ENCODE measurements at regions not wholly inside any gene's neighbourhood (a gene's known extent, or its start where the extent isn't known, plus 50 kb on each side); places are given as distances from the start of the nearest gene placed in this dataset.
A peak's percentile ranks its signal among the peaks of the same experiment; 100 is the strongest.

DNA sequence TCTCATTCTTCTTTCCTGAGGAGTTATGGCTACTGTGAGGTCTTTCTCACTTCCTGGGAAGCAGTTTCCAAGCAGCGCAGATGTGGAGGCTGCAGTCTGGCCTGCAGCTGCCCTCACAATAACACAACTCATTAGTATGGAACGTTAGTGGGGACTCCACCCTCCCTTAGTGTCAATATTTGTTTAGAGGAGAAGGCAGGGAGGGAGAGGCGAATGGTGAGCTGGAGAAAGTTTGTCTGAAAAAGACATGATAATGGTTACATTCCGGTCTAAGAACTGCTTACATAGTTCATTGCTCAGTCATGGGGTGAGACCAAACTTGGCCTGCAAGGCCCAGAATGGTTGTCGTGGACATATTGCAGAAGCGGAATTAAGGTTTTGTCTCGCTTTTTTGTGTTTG lies 170.2 kb downstream of the HS3ST3B1 start:
- intact Hi-C loops (cut with DNase I), result no loop called here
- 46% methylated on average over 7 of the region's 7 CpGs for WGBS (ENCODE audit: insufficient coverage, low coverage, low lambda C conversion rate, missing lambda C conversion rate)
- no peak overlapping the region for H3K27ac ChIP-seq

GRCh38 chr17:14470417-14470816 lies 169.5 kb downstream of the HS3ST3B1 start:
- no peaks in the 10 kb centered on the region for H3K4me1 ChIP-seq
- ATAC-seq (no peak), DNase-seq (no peak)
- no peak overlapping the region for H3K4me3 ChIP-seq
- no peak for TF ChIP-seq POLR2A (IDR thresholded peaks at IDR 0.05)
- TF ChIP-seq, protein P1, sequence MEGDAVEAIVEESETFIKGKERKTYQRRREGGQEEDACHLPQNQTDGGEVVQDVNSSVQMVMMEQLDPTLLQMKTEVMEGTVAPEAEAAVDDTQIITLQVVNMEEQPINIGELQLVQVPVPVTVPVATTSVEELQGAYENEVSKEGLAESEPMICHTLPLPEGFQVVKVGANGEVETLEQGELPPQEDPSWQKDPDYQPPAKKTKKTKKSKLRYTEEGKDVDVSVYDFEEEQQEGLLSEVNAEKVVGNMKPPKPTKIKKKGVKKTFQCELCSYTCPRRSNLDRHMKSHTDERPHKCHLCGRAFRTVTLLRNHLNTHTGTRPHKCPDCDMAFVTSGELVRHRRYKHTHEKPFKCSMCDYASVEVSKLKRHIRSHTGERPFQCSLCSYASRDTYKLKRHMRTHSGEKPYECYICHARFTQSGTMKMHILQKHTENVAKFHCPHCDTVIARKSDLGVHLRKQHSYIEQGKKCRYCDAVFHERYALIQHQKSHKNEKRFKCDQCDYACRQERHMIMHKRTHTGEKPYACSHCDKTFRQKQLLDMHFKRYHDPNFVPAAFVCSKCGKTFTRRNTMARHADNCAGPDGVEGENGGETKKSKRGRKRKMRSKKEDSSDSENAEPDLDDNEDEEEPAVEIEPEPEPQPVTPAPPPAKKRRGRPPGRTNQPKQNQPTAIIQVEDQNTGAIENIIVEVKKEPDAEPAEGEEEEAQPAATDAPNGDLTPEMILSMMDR (IDR thresholded peaks at IDR 0.05), result no peak
- no peaks in the 10 kb centered on the region for H3K9me3 ChIP-seq
- intact Hi-C loops (cut with DNase I), result no loop called here
- no peak overlapping the region for H3K27ac ChIP-seq
- WGBS (ENCODE audit: insufficient coverage, low coverage, low lambda C conversion rate, missing lambda C conversion rate), result 84% methylated on average over 3 of the region's 4 CpGs
- no peaks in the 10 kb centered on the region for H3K36me3 ChIP-seq
- no peaks in the 10 kb centered on the region for H3K27me3 ChIP-seq

More for the DNA sequence above, 170.2 kb downstream of the HS3ST3B1 start:
- no peaks in the 10 kb centered on the region for H3K27me3 ChIP-seq
- no peaks in the 10 kb centered on the region for H3K9me3 ChIP-seq
- DNase-seq, result no peak
- H3K36me3 ChIP-seq, result no peaks in the 10 kb centered on the region
- no peaks in the 10 kb centered on the region for H3K4me1 ChIP-seq
- no peak overlapping the region for H3K4me3 ChIP-seq
- ATAC-seq, result peak; percentile 46 to 90 (median 62)
- TF ChIP-seq, protein P1 (IDR thresholded peaks at IDR 0.05), result no peak
- TF ChIP-seq POLR2A (IDR thresholded peaks at IDR 0.05), result no peak

DNA sequence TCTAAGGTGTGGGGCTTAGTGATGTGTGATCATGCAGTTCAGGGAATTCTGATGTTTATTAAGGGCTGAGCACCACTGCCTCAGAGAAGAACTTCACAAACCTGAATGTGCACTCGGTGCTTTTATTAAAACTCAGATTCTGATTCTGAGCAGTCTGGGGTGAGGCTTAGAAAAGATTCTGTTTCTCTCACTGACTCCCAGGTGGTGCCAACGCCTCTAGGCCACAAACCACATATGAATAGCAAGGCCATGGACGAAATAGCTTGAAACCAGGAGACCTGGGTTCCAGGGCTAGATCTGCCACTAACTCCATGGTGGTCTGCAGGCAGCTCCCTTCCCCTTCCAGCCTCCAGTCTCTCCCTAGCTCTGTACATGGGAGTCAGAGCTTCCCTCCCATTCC lies 169.1 kb downstream of the HS3ST3B1 start:
- no peaks in the 10 kb centered on the region for H3K4me1 ChIP-seq
- no peak overlapping the region for H3K27ac ChIP-seq
- DNase-seq (no peak), ATAC-seq (no peak)
- intact Hi-C loops (cut with DNase I), result no loop called here
- 100% methylated on average over 1 of the region's 3 CpGs for WGBS (ENCODE audit: insufficient coverage, low coverage, low lambda C conversion rate, missing lambda C conversion rate)
- no peak for TF ChIP-seq POLR2A (IDR thresholded peaks at IDR 0.05)
- TF ChIP-seq, protein P1 (IDR thresholded peaks at IDR 0.05), result no peak
- no peaks in the 10 kb centered on the region for H3K36me3 ChIP-seq
- H3K27me3 ChIP-seq, result no peaks in the 10 kb centered on the region
- no peak overlapping the region for H3K4me3 ChIP-seq
- H3K9me3 ChIP-seq, result no peaks in the 10 kb centered on the region

DNA sequence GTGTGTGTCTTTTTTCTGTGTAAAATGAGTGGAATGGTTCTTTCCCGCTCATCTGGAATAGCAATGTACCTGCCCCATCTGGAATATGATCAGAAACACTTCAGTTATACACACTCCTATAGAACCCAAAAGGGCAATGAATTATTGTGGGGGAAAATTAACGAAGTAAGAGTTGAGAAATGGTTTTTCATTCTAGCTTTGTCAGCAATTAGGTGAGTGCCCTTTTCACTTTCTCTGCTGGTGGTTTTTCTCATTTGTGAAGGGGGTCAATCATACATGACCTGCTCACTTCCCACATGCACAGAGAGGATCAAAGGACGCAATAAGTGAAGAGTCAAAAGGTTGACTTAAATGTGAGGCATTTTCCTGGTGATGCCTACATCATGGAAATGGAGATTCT lies 168.0 kb downstream of the HS3ST3B1 start:
- no peak for TF ChIP-seq POLR2A (IDR thresholded peaks at IDR 0.05)
- TF ChIP-seq, protein P1 (IDR thresholded peaks at IDR 0.05), result no peak
- no peak for DNase-seq
- no peak for ATAC-seq
- intact Hi-C loops (cut with DNase I), result no loop called here
- WGBS (ENCODE audit: insufficient coverage, low coverage, low lambda C conversion rate, missing lambda C conversion rate), result 86% methylated on average over 3 of the region's 3 CpGs
- Histone ChIP-seq H3K4me3 (no peak overlapping the region), H3K36me3 (no peaks in the 10 kb centered on the region), H3K4me1 (no peaks in the 10 kb centered on the region), H3K27me3 (no peaks in the 10 kb centered on the region), H3K9me3 (no peaks in the 10 kb centered on the region), H3K27ac (no peak overlapping the region)

DNA sequence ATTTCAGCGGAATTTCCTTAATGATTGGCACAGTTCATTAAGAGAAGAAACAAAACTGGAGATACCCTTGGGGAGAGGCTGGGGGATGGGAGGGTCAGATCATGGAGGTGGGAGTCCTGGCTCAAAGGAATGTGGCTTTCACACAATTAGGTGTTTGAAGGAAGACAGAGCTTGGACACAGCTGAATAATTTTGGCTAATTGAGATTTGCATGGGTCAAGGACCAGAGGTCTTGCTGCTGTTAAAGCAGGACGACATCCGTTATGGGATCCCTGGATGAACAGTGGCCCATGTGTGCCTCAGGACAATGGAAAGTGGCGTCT lies 160.3 kb downstream of the HS3ST3B1 start:
- Histone ChIP-seq H3K4me3 (no peak overlapping the region), H3K36me3 (no peaks in the 10 kb centered on the region), H3K4me1 (no peaks in the 10 kb centered on the region), H3K27me3 (no peaks in the 10 kb centered on the region), H3K27ac (no peak overlapping the region), H3K9me3 (no peaks in the 10 kb centered on the region)
- WGBS (ENCODE audit: insufficient coverage, low coverage, low lambda C conversion rate, missing lambda C conversion rate), result 75% methylated on average over 1 of the region's 4 CpGs
- TF ChIP-seq POLR2A (IDR thresholded peaks at IDR 0.05), result no peak
- TF ChIP-seq, protein P1 (IDR thresholded peaks at IDR 0.05), result no peak
- ATAC-seq, result no peak
- intact Hi-C loops (cut with DNase I), result no loop called here
- DNase-seq, result no peak

Data from right lobe of liver (tissue), 6 donors.